ENCODE measurements at regions not wholly inside any gene's neighbourhood (a gene's known extent, or its start where the extent isn't known, plus 50 kb on each side); places are given as distances from the start of the nearest gene placed in this dataset.

- TF ChIP-seq REST (IDR thresholded peaks at IDR 0.05) (no peak), MAX (IDR thresholded peaks at IDR 0.05) (no peak), CTCF (IDR thresholded peaks at IDR 0.05; ENCODE audit: low read depth, low read length, missing input control) (no peak)
These were observed 457.1 kb downstream of the DAD1 start for GRCh38 chr14:22131749-22132476.

Measured in liver (tissue), 2 donors.